H1 (cell line): ENCODE measurements at regions not wholly inside any gene's neighbourhood (a gene's known extent, or its start where the extent isn't known, plus 50 kb on each side); places are given as distances from the start of the nearest gene placed in this dataset.

Experiments used
- BCL11A ChIP-seq, 2 experiments: IDR thresholded peaks; one replicate each; pipeline ENCODE4 v1.6.1; 2011; ENCODE audit warnings: low read depth in 2 of 2, low read length in 2 of 2, mild to moderate bottlenecking in 2 of 2

DNA sequence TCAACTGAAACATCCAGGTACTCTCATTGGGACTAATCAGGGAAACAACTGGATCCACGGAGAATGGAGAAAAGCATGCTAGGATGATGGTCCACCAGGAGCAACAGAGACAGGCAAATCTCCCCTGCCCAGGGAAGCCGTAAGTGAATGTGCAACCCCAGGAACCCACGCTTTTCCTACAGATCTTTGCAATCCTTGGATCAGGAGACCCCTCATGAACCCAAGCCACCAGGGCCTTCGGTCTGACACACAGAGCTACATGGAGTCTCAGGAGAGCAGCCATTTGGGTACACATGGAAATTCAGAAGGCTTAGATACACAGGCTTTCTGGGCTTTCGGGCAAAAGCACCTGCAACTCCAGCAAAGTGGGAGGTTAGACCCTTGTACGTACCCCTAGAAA is 122.1 kb upstream of the PTCHD4 start (continued):
- TF ChIP-seq BCL11A (IDR thresholded peaks at IDR 0.05; ENCODE audit: low read depth in 2 of 2, low read length in 2 of 2) = no peak
- TF ChIP-seq, all 59 proteins: peak for 0
